ENCODE measurements at regions not wholly inside any gene's neighbourhood (a gene's known extent, or its start where the extent isn't known, plus 50 kb on each side); places are given as distances from the start of the nearest gene placed in this dataset.

DNA sequence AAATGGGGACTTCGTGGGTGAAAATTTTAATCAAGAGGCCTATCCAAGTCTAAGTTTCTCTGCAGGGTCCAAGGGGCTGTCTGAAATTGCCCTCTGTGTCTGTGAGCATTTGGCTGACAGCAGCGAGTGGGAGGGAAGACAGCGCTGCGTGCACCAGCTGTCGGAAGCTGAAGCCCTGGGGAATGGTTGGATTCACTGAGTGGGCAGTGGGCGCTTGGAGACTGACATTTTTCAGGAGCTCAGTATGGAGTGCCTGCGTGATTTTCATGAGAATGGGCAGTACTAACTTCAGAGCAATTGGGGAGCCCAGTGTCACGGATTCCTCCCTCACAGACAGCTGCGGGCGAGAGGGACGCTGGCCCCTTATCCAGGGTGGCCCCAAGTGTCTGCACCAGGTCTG, 388.8 kb upstream of the B3GAT1 start:
- H2AFZ ChIP-seq (ENCODE audit: low read length), result 0 out of 2 replicates have a peak overlapping the region, but pooled peaks have one; percentile 57
- no peak for TF ChIP-seq TCF12 (IDR thresholded peaks at IDR 0.05; ENCODE audit: low read depth, low read length)
- TF ChIP-seq CEBPB (IDR thresholded peaks at IDR 0.05; ENCODE audit: low read depth, low read length), result no peak
- TF ChIP-seq ATF3 (IDR thresholded peaks at IDR 0.05; ENCODE audit: insufficient read depth, low read depth, low read length), result no peak
- TF ChIP-seq EZH2 (IDR thresholded peaks at IDR 0.05; ENCODE audit: low read depth, low read length, severe bottlenecking), result no peak
- TF ChIP-seq JUND (IDR thresholded peaks at IDR 0.05; ENCODE audit: low read length), result no peak
- TF ChIP-seq BACH1 (IDR thresholded peaks at IDR 0.05; ENCODE audit: low read length), result no peak
- TF ChIP-seq MAFK (IDR thresholded peaks at IDR 0.05; ENCODE audit: low read depth, low read length), result no peak
- TF ChIP-seq KDM4A (IDR thresholded peaks at IDR 0.05; ENCODE audit: low read depth, low read length, severe bottlenecking), result no peak
- TF ChIP-seq, protein P1, sequence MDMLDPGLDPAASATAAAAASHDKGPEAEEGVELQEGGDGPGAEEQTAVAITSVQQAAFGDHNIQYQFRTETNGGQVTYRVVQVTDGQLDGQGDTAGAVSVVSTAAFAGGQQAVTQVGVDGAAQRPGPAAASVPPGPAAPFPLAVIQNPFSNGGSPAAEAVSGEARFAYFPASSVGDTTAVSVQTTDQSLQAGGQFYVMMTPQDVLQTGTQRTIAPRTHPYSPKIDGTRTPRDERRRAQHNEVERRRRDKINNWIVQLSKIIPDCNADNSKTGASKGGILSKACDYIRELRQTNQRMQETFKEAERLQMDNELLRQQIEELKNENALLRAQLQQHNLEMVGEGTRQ (IDR thresholded peaks at IDR 0.05; ENCODE audit: low read length), result no peak
- TF ChIP-seq KDM5A (IDR thresholded peaks at IDR 0.05; ENCODE audit: low read length), result no peak
- no peak for TF ChIP-seq TBP (IDR thresholded peaks at IDR 0.05; ENCODE audit: low read depth, low read length)
- no peak for TF ChIP-seq POU5F1 (IDR thresholded peaks at IDR 0.05; ENCODE audit: low read depth, low read length)
- no peak for TF ChIP-seq POLR2A (IDR thresholded peaks at IDR 0.05; ENCODE audit: control extremely low read depth in 1 of 2, low read depth in 2 of 2, low read length in 2 of 2)

More for the DNA sequence above, 388.8 kb upstream of the B3GAT1 start:
- Histone ChIP-seq H3K27me3 (replicated peaks in 1 of 4; ENCODE audit: control insufficient read depth in 3 of 4, extremely low read depth in 1 of 4, insufficient read depth in 3 of 4, low read length in 3 of 4) (no peaks in the 10 kb centered on the region), H3K23ac (ENCODE audit: insufficient read length) (no peak overlapping the region), H3K9me3 (ENCODE audit: insufficient read depth in 2 of 2, low read depth in 1 of 2, low read length in 1 of 2) (no peaks in the 10 kb centered on the region), H3K14ac (ENCODE audit: insufficient read length) (no peak overlapping the region), H3K4me1 (replicated peaks in 1 of 4; ENCODE audit: control insufficient read depth in 3 of 4, insufficient read depth in 4 of 4, low read length in 3 of 4) (peaks cover 3 to 19% (median 11%) of the 10 kb centered on the region in 4 experiments), H3K79me2 (ENCODE audit: control insufficient read depth in 1 of 2, insufficient read depth in 2 of 2, low read length in 2 of 2) (no peaks in the 10 kb centered on the region), H2BK5ac (ENCODE audit: low read depth, low read length) (no peak overlapping the region), H3K36me3 (ENCODE audit: control insufficient read depth in 2 of 4, insufficient read depth in 4 of 4, low read length in 3 of 4) (no peaks in the 10 kb centered on the region), H2BK12ac (ENCODE audit: low read depth, low read length) (no peak overlapping the region), H4K8ac (ENCODE audit: extremely low read depth, insufficient read depth, low read length) (no peak overlapping the region), H3K56ac (replicated peaks; ENCODE audit: insufficient read length, low read depth, low read length) (no peak overlapping the region), H3K4ac (replicated peaks; ENCODE audit: insufficient read length, low read depth, low read length) (no peak overlapping the region), H2BK120ac (replicated peaks; ENCODE audit: low read depth, low read length) (no peak overlapping the region), H3K4me2 (ENCODE audit: insufficient read depth in 1 of 2, low read depth in 2 of 2, low read length in 2 of 2) (peak overlapping the region; percentile 29 to 37; a peak in 2 of 4 replicates), H3K79me1 (ENCODE audit: low read depth, low read length) (no peaks in the 10 kb centered on the region), H3K23me2 (ENCODE audit: low read depth, low read length) (peaks cover under 1% of the 10 kb centered on the region; the same call in 1 of the 2 replicates), H4K20me1 (replicated peaks in 1 of 2; ENCODE audit: control insufficient read depth in 1 of 2, insufficient read depth in 2 of 2, low read length in 2 of 2) (no peaks in the 10 kb centered on the region), H3K9ac (replicated peaks in 1 of 4; ENCODE audit: extremely low read depth in 1 of 4, low read depth in 3 of 4, low read length in 3 of 4) (no peak overlapping the region), H4K91ac (replicated peaks; ENCODE audit: insufficient read length, low read length) (no peak overlapping the region), H3K18ac (ENCODE audit: extremely low read depth, low read length) (no peak overlapping the region), H4K5ac (ENCODE audit: insufficient read length, low read depth, low read length) (no peak overlapping the region), H2AK5ac (ENCODE audit: low read depth, low read length) (no peak overlapping the region), H2BK15ac (ENCODE audit: low read length) (no peak overlapping the region), H3K27ac (ENCODE audit: low read depth, low read length) (no peak overlapping the region), H2BK20ac (ENCODE audit: low read length) (no peak overlapping the region), H3K4me3 (ENCODE audit: extremely low read depth in 1 of 4, insufficient read depth in 2 of 4, low read depth in 3 of 4, low read length in 4 of 4) (no peak overlapping the region)
- 77% methylated on average over 11 of the region's 11 CpGs; no CpG with 5 or more reads in 1 of the 2 experiments for WGBS, 2 experiments (ENCODE audit: extremely low coverage in 1 of 2, insufficient coverage in 1 of 2, insufficient read length in 1 of 2, insufficient replicate concordance in 2 of 2, low coverage in 1 of 2, low lambda C conversion rate in 2 of 2, missing lambda C conversion rate in 1 of 2)
- FAIRE-seq (no peak), DNase-seq (ENCODE audit: low read depth in 1 of 2, low spot score in 2 of 2) (no peak)
- ChIA-PET POLR2A (ENCODE audit: partially characterized antibody) (no interaction called here), CTCF (ENCODE audit: partially characterized antibody) (interaction anchor here (1.0 to 2.2 kb wide), 6 partner anchors 12 to 275 kb away, joined by 3 to 9 read pairs (median 4); no protein-coding TSS in a partner anchor)
